GM12872 (cell line): ENCODE measurements at regions not wholly inside any gene's neighbourhood (a gene's known extent, or its start where the extent isn't known, plus 50 kb on each side); places are given as distances from the start of the nearest gene placed in this dataset.

Experiments
- TF ChIP-seq, protein P1 (sequence below): IDR thresholded peaks from 3 replicates; pipeline ENCODE4 v1.5.1; 2011; ENCODE audit warnings: low read depth, mild to moderate bottlenecking, low read length, moderate library complexity; ENCODE audit not compliant: insufficient read depth

DNA sequence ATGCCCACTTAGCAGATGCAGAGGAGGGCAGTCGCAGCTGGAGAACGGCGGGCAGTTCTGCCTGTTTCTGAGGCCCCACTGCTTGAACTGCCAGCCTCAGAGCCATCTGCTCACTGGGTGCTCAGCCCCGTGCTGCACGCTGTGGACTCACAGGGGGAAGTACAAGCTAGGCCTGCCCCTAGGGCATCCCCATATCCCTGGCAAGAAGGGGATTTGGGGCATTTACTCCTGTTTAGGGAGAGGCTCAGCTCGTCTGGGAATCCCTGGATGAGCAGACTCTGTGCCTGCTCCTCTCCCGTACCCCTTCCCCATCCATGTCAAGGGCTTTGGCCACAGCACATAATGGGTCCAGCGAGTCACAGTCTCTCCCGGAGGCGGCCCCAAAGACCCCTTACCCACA is 169.8 kb upstream of the PKDCC start:
- TF ChIP-seq, protein P1, sequence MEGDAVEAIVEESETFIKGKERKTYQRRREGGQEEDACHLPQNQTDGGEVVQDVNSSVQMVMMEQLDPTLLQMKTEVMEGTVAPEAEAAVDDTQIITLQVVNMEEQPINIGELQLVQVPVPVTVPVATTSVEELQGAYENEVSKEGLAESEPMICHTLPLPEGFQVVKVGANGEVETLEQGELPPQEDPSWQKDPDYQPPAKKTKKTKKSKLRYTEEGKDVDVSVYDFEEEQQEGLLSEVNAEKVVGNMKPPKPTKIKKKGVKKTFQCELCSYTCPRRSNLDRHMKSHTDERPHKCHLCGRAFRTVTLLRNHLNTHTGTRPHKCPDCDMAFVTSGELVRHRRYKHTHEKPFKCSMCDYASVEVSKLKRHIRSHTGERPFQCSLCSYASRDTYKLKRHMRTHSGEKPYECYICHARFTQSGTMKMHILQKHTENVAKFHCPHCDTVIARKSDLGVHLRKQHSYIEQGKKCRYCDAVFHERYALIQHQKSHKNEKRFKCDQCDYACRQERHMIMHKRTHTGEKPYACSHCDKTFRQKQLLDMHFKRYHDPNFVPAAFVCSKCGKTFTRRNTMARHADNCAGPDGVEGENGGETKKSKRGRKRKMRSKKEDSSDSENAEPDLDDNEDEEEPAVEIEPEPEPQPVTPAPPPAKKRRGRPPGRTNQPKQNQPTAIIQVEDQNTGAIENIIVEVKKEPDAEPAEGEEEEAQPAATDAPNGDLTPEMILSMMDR: no peak

DNA sequence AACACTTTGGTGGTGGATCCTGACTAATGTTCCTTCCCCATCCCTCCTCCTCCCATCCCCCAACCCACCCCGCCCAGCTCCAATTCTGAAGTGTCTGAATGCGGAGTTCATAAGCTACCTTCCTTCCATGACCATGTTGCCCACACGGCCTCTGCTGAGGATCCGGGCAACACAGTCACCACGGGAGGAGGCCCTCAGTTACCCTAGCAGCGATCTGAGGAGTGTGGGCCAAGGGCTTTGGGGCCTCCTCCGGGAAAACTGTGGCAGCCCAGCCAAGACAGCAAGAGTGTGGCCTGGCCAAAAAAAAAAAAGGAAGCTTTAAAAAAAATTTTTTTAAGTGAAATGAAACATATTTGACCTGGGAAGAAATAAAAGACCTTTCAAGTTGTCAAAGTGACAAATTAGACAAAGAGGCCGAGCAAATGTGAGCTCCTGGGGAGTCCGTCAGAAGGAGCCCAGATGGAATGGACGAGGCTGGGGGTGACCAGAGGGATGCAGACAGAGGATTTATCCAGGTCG is 169.0 kb upstream of the PKDCC start:
- TF ChIP-seq, protein P1: no peak

DNA sequence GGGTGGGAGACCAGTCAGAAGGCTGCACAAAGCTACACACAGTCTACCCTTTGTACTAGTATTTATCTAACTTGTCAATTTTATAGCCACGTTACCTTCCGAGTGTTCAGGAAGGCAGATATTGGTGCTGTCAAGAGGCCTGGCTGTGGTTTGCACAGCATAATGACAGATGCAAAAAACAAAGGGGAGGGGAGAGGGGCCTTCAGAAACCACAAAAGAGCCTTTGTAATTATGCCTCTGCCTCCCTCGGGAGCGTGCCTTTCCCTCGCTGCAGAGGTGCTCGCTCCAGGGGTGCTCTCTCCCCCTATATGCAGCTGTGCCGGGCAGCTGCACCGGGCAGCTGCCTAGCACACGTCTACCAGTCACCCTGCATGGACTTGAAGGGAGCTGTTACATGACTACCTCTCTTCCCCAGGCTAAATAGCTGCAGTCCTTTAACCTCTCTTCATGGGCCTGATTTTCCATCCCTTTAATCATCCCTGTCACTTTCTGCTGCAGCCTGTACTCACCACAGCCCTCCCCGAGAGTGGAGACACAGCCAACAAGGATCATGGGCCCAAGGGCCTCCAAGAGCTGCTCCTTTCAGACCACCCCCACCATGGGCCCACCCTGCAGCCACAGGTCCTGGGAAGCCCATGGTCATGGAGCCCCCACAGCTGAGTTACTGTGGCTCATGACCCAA is 168.4 kb upstream of the PKDCC start:
- TF ChIP-seq, protein P1: no peak

DNA sequence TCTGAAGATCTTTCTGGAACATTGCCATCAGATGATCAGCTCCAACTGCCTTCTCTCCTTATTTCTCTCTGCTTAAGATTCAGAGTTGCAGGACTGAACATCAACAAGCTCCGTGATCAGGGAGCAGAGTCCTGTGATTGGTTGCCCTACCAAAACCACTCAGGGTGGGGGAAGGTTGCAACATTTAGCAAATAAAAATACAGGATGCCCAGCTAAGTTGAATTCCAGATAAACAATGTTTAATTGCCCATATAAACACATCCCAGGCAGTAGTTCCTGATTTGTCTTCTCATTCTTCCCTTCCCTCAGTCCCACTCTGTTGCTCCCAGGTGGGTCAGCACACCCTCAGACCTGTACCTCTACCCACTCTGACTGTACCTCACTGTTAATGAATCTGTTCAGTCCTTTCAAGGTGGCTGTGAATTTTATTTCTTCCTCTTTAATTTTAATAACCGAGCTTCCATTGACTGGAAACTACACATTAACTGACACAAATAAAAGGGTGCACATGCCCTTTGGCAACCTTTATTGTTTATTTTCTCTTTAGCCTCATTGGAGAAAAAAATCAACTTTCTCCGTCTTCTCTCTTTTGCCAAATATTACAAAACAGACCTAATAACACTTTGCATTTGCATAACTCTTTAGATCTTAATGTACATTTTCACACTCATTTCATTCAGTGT is 167.1 kb upstream of the PKDCC start:
- TF ChIP-seq, protein P1: no peak

DNA sequence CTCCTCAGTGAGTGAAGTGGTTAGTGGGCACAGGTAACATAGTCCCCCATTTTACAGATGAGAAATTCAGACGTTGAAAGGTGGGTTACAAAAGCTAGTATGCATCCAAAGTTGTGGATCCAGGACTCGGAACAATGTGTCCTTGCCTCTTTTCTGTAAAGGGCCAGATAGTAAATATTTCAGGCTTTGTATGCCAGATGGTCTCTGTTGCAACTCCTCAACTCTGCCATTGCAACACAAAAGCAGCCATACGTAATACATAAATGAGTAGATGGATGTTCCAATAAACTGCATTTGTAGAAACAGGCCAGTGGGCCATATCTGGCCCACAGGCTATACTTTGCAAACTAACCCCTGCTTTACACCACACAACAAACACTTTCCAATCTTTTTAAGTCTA is 166.6 kb upstream of the PKDCC start:
- TF ChIP-seq, protein P1: no peak

DNA sequence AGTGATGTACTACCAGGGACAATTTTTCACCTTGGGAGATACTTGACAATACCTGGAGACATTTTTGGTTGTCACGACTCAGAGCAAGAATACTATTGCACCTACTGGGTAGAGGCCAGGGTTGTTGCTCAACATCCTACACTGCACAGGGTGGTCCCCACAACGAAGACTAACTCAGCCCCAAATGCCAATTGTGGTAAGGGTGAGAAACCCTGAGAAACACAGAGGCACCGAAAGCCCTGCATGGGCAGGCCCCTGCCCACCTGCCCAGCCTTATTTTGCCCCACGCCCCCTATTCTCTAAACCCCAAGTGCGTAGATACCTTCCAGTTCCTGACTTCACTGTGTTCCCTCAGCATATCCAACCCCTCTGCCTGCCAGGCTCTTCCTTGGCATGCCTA is 163.1 kb upstream of the PKDCC start:
- TF ChIP-seq, protein P1: no peak

DNA sequence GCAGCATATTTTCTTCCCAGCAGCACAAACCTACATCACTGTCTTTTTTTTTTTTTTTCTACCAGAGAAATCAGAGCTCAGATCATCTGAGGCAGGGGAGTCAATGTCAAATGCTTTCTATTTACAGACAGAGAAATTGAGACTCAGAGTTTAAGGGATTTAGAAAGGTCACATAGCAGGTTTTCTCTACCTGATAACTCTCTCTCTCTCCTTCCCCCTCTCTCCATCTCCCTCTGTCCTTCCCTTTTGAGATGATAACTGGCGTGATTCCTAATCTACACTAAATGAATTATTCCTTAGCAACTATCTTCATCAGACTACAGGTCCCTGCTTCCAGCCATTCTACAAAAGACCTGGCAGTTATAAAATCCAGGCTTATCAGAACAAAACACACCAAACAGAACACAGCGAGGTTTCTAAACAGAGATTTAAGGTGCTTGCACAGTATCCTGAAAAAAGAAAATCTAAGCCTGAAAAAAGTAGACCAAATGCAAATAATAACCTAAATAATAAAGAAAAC is 161.6 kb upstream of the PKDCC start:
- TF ChIP-seq, protein P1: no peak
